HCT116 (cell line): ENCODE measurements at regions not wholly inside any gene's neighbourhood (a gene's known extent, or its start where the extent isn't known, plus 50 kb on each side); places are given as distances from the start of the nearest gene placed in this dataset.

ENCODE experiments used
- ATAC-seq: fragments of 200-7000 bp; cut with Tn5 transposase; 2 replicates; pipeline ENCODE4 v1.9.1; 2020; ENCODE audit warnings: mild to moderate bottlenecking, moderate library complexity
- BruUV-seq: library from RNA; stranded (reverse); fragments of 400-500 nt; replicated peaks from 2 replicates; lab custom pipeline; 2021; lab: Mats Ljungman, UMichigan
- CTCF ChIA-PET: fragments of 300-600 bp; sonication (Branson Sonifier 250); formaldehyde crosslinking; loops from one replicate; lab custom pipeline; 2021; ENCODE audit warnings: antibody characterized with exemption; lab: Charles Lee
- POLR2A ChIA-PET: fragments of 300-600, 350-600 bp; sonication (Branson Sonifier 250); formaldehyde crosslinking; loops from one replicate; lab custom pipeline; 2021; ENCODE audit warnings: antibody characterized with exemption; lab: Charles Lee
- RAD21 ChIA-PET, 2 experiments: fragments of 300-600 bp; sonication (Branson Sonifier 250); formaldehyde crosslinking; loops; one replicate each; lab custom pipeline; 2023; ENCODE audit warnings: low total read pairs in 2 of 2; ENCODE audit not compliant: uncharacterized antibody in 2 of 2, unreplicated experiment in 2 of 2, low non-redundant PET in 1 of 2; lab: Charles Lee
- DNase-seq: peaks from one replicate; pipeline ENCODE4 v3.0.0-alpha.2; 2010; ENCODE audit warnings: low read depth, low spot score
- H2AFZ ChIP-seq: fragments of 200-600 bp; shearing (Covaris generic), sonication (generic); 2 replicates; pipeline ENCODE4 v1.6.1; 2017; ENCODE audit warnings: low read depth, mixed run types, mixed read lengths, antibody characterized with exemption, low read length; ENCODE audit not compliant: poor library complexity, severe bottlenecking
- H3K27ac ChIP-seq: 2 replicates; pipeline ENCODE4 v1.5.1; 2012; ENCODE audit warnings: low read depth, low read length
- H3K27me3 ChIP-seq: fragments of 200-600 bp; sonication (generic); 2 replicates; pipeline ENCODE4 v1.6.1; 2016; ENCODE audit warnings: mixed run types, low read length, mixed read lengths; ENCODE audit not compliant: insufficient read depth
- H3K36me3 ChIP-seq, 2 experiments: fragments of 200-500 bp in 1 of 2; fragments of 200-600 bp in 1 of 2; sonication (Bioruptor generic) in 1 of 2; sonication (generic) in 1 of 2; 2 replicates each; pipeline versions ENCODE4 v1.5.1 to v1.6.1; 2014 to 2016; ENCODE audit warnings: low read length in 2 of 2, inconsistent platforms in 1 of 2, mixed read lengths in 1 of 2, mixed run types in 1 of 2; ENCODE audit not compliant: insufficient read depth in 2 of 2, control insufficient read depth in 1 of 2
- H3K4me1 ChIP-seq, 2 experiments: fragments of 200-600 bp in 1 of 2; sonication (generic) in 1 of 2; 2 replicates each; pipeline versions ENCODE4 v1.5.1 to v1.6.1; 2012 to 2017; ENCODE audit warnings: low read length in 2 of 2, inconsistent platforms in 1 of 2, mild to moderate bottlenecking in 1 of 2, mixed read lengths in 1 of 2, mixed run types in 1 of 2, moderate library complexity in 1 of 2; ENCODE audit not compliant: insufficient read depth in 2 of 2, control insufficient read depth in 1 of 2
- H3K4me2 ChIP-seq: fragments of 200-600 bp; sonication (generic); 2 replicates; pipeline ENCODE4 v1.6.1; 2017; ENCODE audit warnings: mixed run types, low read length, mixed read lengths
- H3K4me3 ChIP-seq, 2 experiments: fragments of 200-600 bp in 1 of 2; sonication (generic) in 1 of 2; replicated peaks in 1 of 2; 2 replicates each; pipeline ENCODE4 v1.5.1; 2011 to 2016; ENCODE audit warnings: low read length in 2 of 2, control low read depth in 1 of 2, low read depth in 1 of 2, mild to moderate bottlenecking in 1 of 2, mixed read lengths in 1 of 2, mixed run types in 1 of 2
- H3K79me2 ChIP-seq: fragments of 200-600 bp; sonication (generic); 2 replicates; pipeline ENCODE4 v1.6.1; 2017; ENCODE audit warnings: mild to moderate bottlenecking, mixed run types, low read length, moderate library complexity, mixed read lengths; ENCODE audit not compliant: insufficient read depth
- H3K9ac ChIP-seq: fragments of 200-600 bp; sonication (generic); 2 replicates; pipeline ENCODE4 v1.6.1; 2016; ENCODE audit warnings: low read length, mixed read lengths
- H3K9me2 ChIP-seq: fragments of 200-600 bp; sonication (generic), shearing (Covaris generic); 2 replicates; pipeline ENCODE4 v1.6.1; 2017; ENCODE audit warnings: mixed run types, mild to moderate bottlenecking, moderate library complexity; ENCODE audit not compliant: insufficient read depth
- H3K9me3 ChIP-seq, 2 experiments: fragments of 200-500 bp in 1 of 2; fragments of 200-600 bp in 1 of 2; sonication (Bioruptor generic) in 1 of 2; sonication (generic) in 1 of 2; 2 replicates each; pipeline ENCODE4 v1.6.1; 2014 to 2017; ENCODE audit warnings: low read length in 2 of 2, mixed read lengths in 2 of 2, inconsistent platforms in 1 of 2, low read depth in 1 of 2, mild to moderate bottlenecking in 1 of 2, mixed run types in 1 of 2, moderate library complexity in 1 of 2; ENCODE audit not compliant: control insufficient read depth in 1 of 2, insufficient read depth in 1 of 2
- H4K20me1 ChIP-seq: fragments of 200-600 bp; sonication (generic), shearing (Covaris generic); 2 replicates; pipeline ENCODE4 v1.6.1; 2017; ENCODE audit warnings: mixed run types, mild to moderate bottlenecking, moderate library complexity; ENCODE audit not compliant: insufficient read depth
- CBX3 ChIP-seq: IDR thresholded peaks from 2 replicates; pipeline ENCODE4 v1.6.1; 2012; ENCODE audit warnings: low read depth
- RAD21 ChIP-seq: IDR thresholded peaks from 2 replicates; pipeline ENCODE4 v1.6.1; 2012; ENCODE audit warnings: low read depth, mild to moderate bottlenecking
- intact Hi-C: fragments of 100-400 bp; cut with micrococcal nuclease; formaldehyde crosslinking; loops from 2 replicates; pipeline ENCODE4 v1.10.0; 2022
- TF ChIP-seq, protein P1 (sequence below), 3 experiments: fragments of 200-600 bp in 1 of 3; sonication (generic) in 1 of 3; IDR thresholded peaks in 2 of 3; conservative IDR thresholded peaks in 1 of 3; 2 replicates each; pipeline ENCODE4 v1.5.1; 2012 to 2017; ENCODE audit warnings: low read depth in 2 of 3, low read length in 2 of 3, antibody characterized with exemption in 1 of 3, borderline replicate concordance in 1 of 3, control low read depth in 1 of 3, mild to moderate bottlenecking in 1 of 3, mixed read lengths in 1 of 3, mixed run types in 1 of 3, moderate library complexity in 1 of 3; ENCODE audit not compliant: insufficient read depth in 1 of 3

DNA sequence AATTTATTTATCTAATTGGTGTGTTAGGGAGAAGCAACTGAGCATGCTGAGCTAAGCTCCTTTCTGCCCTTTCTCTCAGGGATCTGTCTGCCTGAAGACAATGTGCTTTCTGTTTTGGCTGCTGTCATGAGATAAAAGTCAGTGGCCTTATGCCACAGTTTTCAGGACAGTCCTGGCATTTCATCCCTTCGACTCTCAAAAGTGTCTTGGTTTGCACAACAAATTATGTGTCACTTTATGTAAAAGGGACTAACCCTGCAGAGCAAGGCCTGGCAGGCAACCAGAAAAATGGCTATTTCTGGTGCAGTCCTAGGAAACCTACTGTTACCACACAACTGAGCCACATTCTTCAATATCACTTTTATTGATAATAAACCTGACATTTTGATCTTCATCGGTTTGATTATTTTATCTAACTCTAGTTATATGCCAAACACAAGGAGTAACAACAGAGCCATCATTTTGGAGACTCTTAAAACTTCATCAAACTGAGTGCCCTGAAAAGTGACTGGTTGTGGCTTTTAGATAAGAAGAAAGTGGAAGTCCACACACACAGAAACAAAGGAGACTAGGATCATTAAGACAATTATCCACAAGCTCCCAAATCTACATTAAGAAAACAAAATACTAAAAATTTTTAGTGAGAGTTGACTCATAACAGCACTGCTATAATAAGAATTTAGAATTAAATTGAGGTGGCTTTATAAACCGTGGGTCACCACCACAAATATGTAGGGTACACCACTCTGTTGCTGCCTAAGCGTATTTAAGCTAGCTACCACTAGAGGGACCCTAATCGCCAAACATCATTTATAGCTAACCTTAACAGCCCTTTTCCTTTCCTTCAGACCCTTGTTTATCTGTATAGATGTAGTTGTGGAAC lies 95.9 kb upstream of the PTPN13 start:
- RAD21 ChIA-PET: interaction anchor here in 1 of 2 experiments (1.0 kb wide), 1 partner anchor 397 kb away, joined by 8 read pairs; no protein-coding TSS in a partner anchor

More for the DNA sequence above, 95.9 kb upstream of the PTPN13 start:
- no peak overlapping the region for H3K27ac ChIP-seq
- peaks cover 8% of the 10 kb centered on the region in 2 experiments; a peak in 3 of 4 replicates for H3K4me1 ChIP-seq
- H4K20me1 ChIP-seq: no peaks in the 10 kb centered on the region
- no peaks in the 10 kb centered on the region for H3K79me2 ChIP-seq
- BruUV-seq: no TSS peak
- no peak overlapping the region for H3K4me2 ChIP-seq
- POLR2A ChIA-PET: no interaction called here
- no peaks in the 10 kb centered on the region for H3K9me3 ChIP-seq
- H3K4me3 ChIP-seq: no peak overlapping the region
- H2AFZ ChIP-seq: peak overlapping the region; percentile 93
- no peak overlapping the region for H3K9ac ChIP-seq
- CTCF ChIA-PET: interaction anchor here (0.7 to 3.5 kb wide), 20 partner anchors 8 to 701 kb away, joined by 3 to 34 read pairs (median 6); partner anchors contain the start of genes C4orf36 and PTPN13
- intact Hi-C loops: loop anchor here (1.0 to 10.0 kb wide), 4 partner anchors 397 to 967 kb away; no protein-coding TSS in a partner anchor
- no peaks in the 10 kb centered on the region for H3K9me2 ChIP-seq
- no peaks in the 10 kb centered on the region for H3K27me3 ChIP-seq
- TF ChIP-seq RAD21 (peak; percentile 72), CBX3 (no peak)
- TF ChIP-seq, protein P1, sequence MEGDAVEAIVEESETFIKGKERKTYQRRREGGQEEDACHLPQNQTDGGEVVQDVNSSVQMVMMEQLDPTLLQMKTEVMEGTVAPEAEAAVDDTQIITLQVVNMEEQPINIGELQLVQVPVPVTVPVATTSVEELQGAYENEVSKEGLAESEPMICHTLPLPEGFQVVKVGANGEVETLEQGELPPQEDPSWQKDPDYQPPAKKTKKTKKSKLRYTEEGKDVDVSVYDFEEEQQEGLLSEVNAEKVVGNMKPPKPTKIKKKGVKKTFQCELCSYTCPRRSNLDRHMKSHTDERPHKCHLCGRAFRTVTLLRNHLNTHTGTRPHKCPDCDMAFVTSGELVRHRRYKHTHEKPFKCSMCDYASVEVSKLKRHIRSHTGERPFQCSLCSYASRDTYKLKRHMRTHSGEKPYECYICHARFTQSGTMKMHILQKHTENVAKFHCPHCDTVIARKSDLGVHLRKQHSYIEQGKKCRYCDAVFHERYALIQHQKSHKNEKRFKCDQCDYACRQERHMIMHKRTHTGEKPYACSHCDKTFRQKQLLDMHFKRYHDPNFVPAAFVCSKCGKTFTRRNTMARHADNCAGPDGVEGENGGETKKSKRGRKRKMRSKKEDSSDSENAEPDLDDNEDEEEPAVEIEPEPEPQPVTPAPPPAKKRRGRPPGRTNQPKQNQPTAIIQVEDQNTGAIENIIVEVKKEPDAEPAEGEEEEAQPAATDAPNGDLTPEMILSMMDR (IDR thresholded peaks at IDR 0.05 in 2 of 3, conservative IDR thresholded peaks at IDR 0.05 in 1 of 3; ENCODE audit: borderline replicate concordance in 1 of 3, insufficient read depth in 1 of 3, low read depth in 2 of 3, low read length in 2 of 3): peak; percentile 61 to 84 (median 80); a peak in 5 of 6 replicates
- no peaks in the 10 kb centered on the region for H3K36me3 ChIP-seq
- ATAC-seq: peak; percentile 97
- DNase-seq: peak; percentile 47
